Psoas muscle (tissue), 7 donors: ENCODE measurements at regions not wholly inside any gene's neighbourhood (a gene's known extent, or its start where the extent isn't known, plus 50 kb on each side); places are given as distances from the start of the nearest gene placed in this dataset.

Source experiments
- ATAC-seq, 4 donors: fragments of 200-7000 bp; cut with Tn5 transposase; one replicate each; pipeline ENCODE4 v1.9.1; 2020; ENCODE audit warnings: moderate library complexity in 3 of 4, mild to moderate bottlenecking in 2 of 4
- DNase-seq, 2 donors: peaks; one replicate each; pipeline ENCODE4 v3.0.0-alpha.2; 2020
- H3K27ac ChIP-seq: fragments of 200-600 bp; one replicate; pipeline ENCODE4 v1.8.0; 2022
- H3K27me3 ChIP-seq, 3 donors: fragments of 200-600 bp in 1 of 3; one replicate each; pipeline versions ENCODE4 v1.6.1 to v1.8.0; 2013 to 2022; ENCODE audit warnings: low read length in 2 of 3, mild to moderate bottlenecking in 2 of 3, moderate library complexity in 1 of 3; ENCODE audit not compliant: insufficient read depth in 3 of 3
- H3K36me3 ChIP-seq, 2 donors: fragments of 200-600 bp in 1 of 2; one replicate each; pipeline versions ENCODE4 v1.6.1 to v1.8.0; 2013 to 2022; ENCODE audit warnings: low read depth in 1 of 2, mild to moderate bottlenecking in 1 of 2, moderate library complexity in 1 of 2; ENCODE audit not compliant: insufficient read depth in 1 of 2
- H3K4me1 ChIP-seq: fragments of 200-600 bp; one replicate; pipeline ENCODE4 v1.8.0; 2022
- H3K4me3 ChIP-seq: fragments of 200-600 bp; one replicate; pipeline ENCODE4 v1.8.0; 2022; ENCODE audit warnings: mild to moderate bottlenecking
- H3K9me3 ChIP-seq: fragments of 200-600 bp; one replicate; pipeline ENCODE4 v1.8.0; 2022
- WGBS, 3 donors: extraction: QIAGEN DNeasy Blood & Tissue Kit; methylation state at CpG; one replicate each; pipeline versions ENCODE4 v1.1.6 to v1.1.7; 2013; 5-methylcytosine and 5-hydroxymethylcytosine counted together
- intact Hi-C, 2 donors: fragments of 100-400 bp; cut with DNase I; formaldehyde crosslinking; loops; one replicate each; pipeline versions ENCODE4 v1.11.0 to v1.14.2; 2022
- TF ChIP-seq, protein P1 (sequence below): fragments of 200-600 bp; IDR thresholded peaks from one replicate; pipeline ENCODE4 v1.8.0; 2022; ENCODE audit warnings: antibody characterized with exemption
- donor health status: healthy with polysubstance abuse.
- donor health status: DM: no; HTN: no; CAD: no; lungs with moderate emphysema.
- donor health status: Bipolar disorder and iron deficiency.
- donor health status: healthy.
- donor health status: DM: yes; HTN: yes; CAD: no.
- donor health status: DM: no; HTN: no; CAD: no.
- donor health status: DM: yes; HTN: yes; CAD: no.

DNA sequence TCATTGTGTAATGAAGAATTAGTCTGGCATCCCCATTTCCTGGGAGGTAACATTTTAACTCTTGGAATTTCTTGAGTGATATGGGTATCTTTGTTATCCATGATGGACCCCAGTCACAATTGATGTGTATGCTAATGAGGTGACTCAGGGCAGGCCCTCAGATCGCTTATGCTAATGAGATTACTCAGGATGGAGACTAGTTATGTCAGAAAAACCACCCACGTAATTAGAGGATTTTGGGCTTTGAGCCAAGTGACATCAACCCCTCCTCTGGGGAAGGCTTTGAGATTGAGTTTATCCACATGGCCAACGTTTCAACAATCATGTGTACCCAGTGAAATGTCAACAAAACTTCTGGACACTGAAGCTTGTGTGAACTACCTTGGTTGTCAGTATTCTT is 772.7 kb downstream of the STPG2 start:
- no peak for ATAC-seq
- TF ChIP-seq, protein P1, sequence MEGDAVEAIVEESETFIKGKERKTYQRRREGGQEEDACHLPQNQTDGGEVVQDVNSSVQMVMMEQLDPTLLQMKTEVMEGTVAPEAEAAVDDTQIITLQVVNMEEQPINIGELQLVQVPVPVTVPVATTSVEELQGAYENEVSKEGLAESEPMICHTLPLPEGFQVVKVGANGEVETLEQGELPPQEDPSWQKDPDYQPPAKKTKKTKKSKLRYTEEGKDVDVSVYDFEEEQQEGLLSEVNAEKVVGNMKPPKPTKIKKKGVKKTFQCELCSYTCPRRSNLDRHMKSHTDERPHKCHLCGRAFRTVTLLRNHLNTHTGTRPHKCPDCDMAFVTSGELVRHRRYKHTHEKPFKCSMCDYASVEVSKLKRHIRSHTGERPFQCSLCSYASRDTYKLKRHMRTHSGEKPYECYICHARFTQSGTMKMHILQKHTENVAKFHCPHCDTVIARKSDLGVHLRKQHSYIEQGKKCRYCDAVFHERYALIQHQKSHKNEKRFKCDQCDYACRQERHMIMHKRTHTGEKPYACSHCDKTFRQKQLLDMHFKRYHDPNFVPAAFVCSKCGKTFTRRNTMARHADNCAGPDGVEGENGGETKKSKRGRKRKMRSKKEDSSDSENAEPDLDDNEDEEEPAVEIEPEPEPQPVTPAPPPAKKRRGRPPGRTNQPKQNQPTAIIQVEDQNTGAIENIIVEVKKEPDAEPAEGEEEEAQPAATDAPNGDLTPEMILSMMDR = no peak
- no peaks in the 10 kb centered on the region for H3K4me1 ChIP-seq
- intact Hi-C loops = no loop called here
- DNase-seq = no peak
- H3K27ac ChIP-seq = no peak overlapping the region
- no peaks in the 10 kb centered on the region for H3K27me3 ChIP-seq
- no peaks in the 10 kb centered on the region for H3K9me3 ChIP-seq
- H3K4me3 ChIP-seq = no peak overlapping the region
- no peaks in the 10 kb centered on the region for H3K36me3 ChIP-seq
- 45 to 51% (median 49%) methylated on average over 3 of the region's 3 CpGs for WGBS, 3 donors

DNA sequence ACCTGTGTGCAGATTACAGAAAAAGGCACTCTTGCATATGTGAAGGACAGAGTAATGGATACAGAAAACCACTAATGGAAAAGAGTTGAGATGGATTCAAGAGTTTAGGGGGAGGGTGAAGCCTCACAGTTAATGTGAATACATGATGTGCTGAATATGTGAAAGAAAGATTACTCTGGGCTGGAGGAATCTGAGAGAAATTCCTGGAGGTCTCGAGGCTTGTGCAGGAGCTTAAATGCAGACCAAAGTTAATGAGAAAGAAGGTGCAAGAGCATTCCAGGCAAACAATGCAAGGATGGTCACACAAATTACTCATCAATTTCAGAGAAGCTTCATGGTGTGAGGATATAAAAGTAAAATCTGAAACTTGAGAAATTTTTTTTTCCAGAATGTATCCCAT is 768.8 kb downstream of the STPG2 start:
- intact Hi-C loops = no loop called here
- Histone ChIP-seq H3K9me3 (no peaks in the 10 kb centered on the region), H3K27ac (no peak overlapping the region), H3K27me3 (no peaks in the 10 kb centered on the region), H3K36me3 (no peaks in the 10 kb centered on the region), H3K4me1 (no peaks in the 10 kb centered on the region), H3K4me3 (no peak overlapping the region)
- 49 to 55% (median 52%) methylated on average over 1 of the region's 1 CpG for WGBS, 3 donors
- DNase-seq (no peak), ATAC-seq (no peak)
- TF ChIP-seq, protein P1 = no peak

DNA sequence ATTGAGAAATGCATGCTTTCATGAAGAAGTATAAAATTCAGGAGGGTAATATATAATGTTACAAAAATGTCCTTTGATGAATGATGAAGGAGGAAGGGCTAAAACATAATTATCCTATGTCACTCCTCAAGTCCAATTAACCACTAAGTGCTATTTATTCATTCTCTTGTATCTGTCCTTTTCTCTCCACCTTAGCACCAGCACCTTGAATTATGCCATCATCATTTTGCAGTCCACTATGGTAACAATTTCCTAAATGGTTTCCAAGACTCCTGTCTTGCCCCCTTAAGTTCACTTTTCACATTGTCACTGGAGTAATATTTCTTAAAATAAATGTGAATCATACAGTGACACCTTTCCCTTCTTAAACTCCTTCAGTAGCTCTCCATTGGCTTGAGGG is 756.3 kb downstream of the STPG2 start:
- no peak for DNase-seq
- Histone ChIP-seq H3K36me3 (no peaks in the 10 kb centered on the region), H3K4me1 (no peaks in the 10 kb centered on the region), H3K4me3 (no peak overlapping the region), H3K9me3 (no peaks in the 10 kb centered on the region), H3K27ac (no peak overlapping the region), H3K27me3 (no peaks in the 10 kb centered on the region)
- ATAC-seq = no peak
- intact Hi-C loops = no loop called here
- TF ChIP-seq, protein P1 = no peak

DNA sequence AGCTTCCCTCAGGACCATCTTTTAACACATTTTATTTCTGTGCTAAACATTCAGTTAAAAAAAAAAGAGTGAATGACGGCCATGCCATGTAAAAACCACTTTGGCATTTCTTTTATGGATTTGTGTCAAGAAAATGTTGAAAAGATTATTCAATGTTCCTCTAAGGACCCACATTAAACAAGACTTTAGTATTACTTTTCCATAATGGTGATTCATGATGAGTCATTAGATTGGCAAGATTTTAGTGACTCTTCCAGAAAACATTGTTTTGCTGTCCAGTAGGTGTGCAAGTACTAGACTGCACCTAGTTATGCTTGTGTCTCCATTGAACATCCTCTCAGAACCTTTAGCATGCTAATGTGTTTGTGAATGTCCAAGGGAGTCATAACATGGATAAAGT is 748.6 kb downstream of the STPG2 start:
- Histone ChIP-seq H3K4me3 (no peak overlapping the region), H3K36me3 (no peaks in the 10 kb centered on the region), H3K4me1 (no peaks in the 10 kb centered on the region), H3K27ac (no peak overlapping the region), H3K9me3 (no peaks in the 10 kb centered on the region), H3K27me3 (no peaks in the 10 kb centered on the region)
- TF ChIP-seq, protein P1 = no peak
- no peak for DNase-seq
- WGBS, 3 donors = 36 to 46% (median 41%) methylated on average over 1 of the region's 1 CpG
- intact Hi-C loops = no loop called here
- ATAC-seq = no peak

DNA sequence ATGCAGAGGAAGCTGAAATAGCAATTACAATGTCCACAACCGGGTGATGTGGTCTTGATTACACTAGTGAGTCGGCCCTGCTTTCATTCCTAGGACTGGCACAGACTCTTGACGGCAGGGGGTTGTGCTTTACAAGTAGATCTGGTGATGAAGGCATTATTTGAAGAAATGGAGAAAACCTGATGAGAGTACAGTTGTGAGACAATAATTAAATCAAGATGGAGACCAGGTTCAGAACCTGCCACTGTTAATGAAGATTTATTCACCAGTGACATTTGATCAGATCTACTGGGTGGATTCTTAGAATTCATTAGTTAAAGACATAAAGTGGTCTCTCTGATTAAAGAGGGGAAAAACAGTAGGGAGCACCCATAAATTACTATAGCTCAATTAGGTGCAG is 747.2 kb downstream of the STPG2 start:
- DNase-seq (no peak), ATAC-seq (no peak)
- Histone ChIP-seq H3K27me3 (no peaks in the 10 kb centered on the region), H3K9me3 (no peaks in the 10 kb centered on the region), H3K4me3 (no peak overlapping the region), H3K27ac (no peak overlapping the region), H3K36me3 (no peaks in the 10 kb centered on the region), H3K4me1 (no peaks in the 10 kb centered on the region)
- intact Hi-C loops = no loop called here
- TF ChIP-seq, protein P1 = no peak
- 18 to 29% (median 21%) methylated on average over 3 of the region's 3 CpGs for WGBS, 3 donors
